ENCODE measurements at regions not wholly inside any gene's neighbourhood (a gene's known extent, or its start where the extent isn't known, plus 50 kb on each side); places are given as distances from the start of the nearest gene placed in this dataset.

DNA sequence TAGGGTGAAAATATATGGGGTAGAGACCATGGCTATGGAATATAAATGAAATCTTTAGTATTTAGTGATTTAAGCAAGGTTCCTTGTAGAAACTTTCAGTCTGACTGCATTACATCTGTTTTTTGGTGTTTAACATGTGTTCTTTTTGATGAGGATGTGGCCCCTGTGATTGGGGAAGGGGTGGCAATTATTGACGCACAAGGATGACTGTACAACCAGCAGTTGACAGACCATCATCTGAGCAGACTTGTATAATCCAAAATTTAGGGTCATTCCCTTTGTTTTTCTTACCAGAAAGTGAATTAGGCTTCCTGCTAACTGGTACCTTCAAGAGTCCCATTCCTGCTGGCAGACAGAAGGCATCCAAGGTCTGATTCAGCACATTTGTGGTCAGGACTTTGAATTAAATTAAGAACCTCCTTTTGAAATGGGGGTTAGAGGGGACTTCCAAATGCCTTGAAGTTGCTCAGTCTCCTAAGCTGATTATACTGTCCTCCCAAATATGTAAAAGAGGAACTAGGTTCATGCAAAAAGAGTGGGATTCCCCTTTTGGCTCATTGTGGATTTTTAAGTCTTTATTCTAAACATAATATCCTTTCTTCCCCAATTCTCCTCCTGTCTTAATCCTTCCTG is 112.4 kb upstream of the CXCL13 start:
- H3K27me3 Mint-ChIP-seq = peaks cover 8 to 27% of the 10 kb centered on the region in 2 donors
- no peaks in the 10 kb centered on the region for H3K9me3 ChIP-seq (ENCODE audit: low read length)
- no peaks in the 10 kb centered on the region for H3K4me1 Mint-ChIP-seq
- H3K4me1 ChIP-seq (ENCODE audit: insufficient read depth, low read length) = no peaks in the 10 kb centered on the region
- H3K36me3 Mint-ChIP-seq = no peaks in the 10 kb centered on the region
- no peak for DNase-seq
- H3K36me3 ChIP-seq (ENCODE audit: insufficient read depth, low read length) = no peaks in the 10 kb centered on the region
- no peak overlapping the region for H3K27ac ChIP-seq (ENCODE audit: low read depth, low read length)
- H3K4me3 ChIP-seq (ENCODE audit: low read length) = no peak overlapping the region
- H3K27me3 ChIP-seq (ENCODE audit: insufficient read depth, low read length, poor library complexity, severe bottlenecking) = no peaks in the 10 kb centered on the region
- H3K27ac Mint-ChIP-seq = no peak overlapping the region
- no peaks in the 10 kb centered on the region for H3K9me3 Mint-ChIP-seq
- CTCF ChIA-PET = no interaction called here
- H3K4me3 Mint-ChIP-seq = no peak overlapping the region
- POLR2A ChIA-PET = no interaction called here

- Mint-ChIP-seq H3K9me3 (no peaks in the 10 kb centered on the region), H3K4me3 (no peak overlapping the region), H3K27ac (no peak overlapping the region), H3K4me1 (no peaks in the 10 kb centered on the region), H3K36me3 (no peaks in the 10 kb centered on the region), H3K27me3 (peaks cover 6 to 27% of the 10 kb centered on the region in 2 donors)
- no peaks in the 10 kb centered on the region for H3K27me3 ChIP-seq (ENCODE audit: insufficient read depth, low read length, poor library complexity, severe bottlenecking)
- no peaks in the 10 kb centered on the region for H3K36me3 ChIP-seq (ENCODE audit: insufficient read depth, low read length)
- H3K4me1 ChIP-seq (ENCODE audit: insufficient read depth, low read length) = no peaks in the 10 kb centered on the region
- POLR2A ChIA-PET = no interaction called here
- DNase-seq = no peak
- H3K4me3 ChIP-seq (ENCODE audit: low read length) = no peak overlapping the region
- H3K27ac ChIP-seq (ENCODE audit: low read depth, low read length) = no peak overlapping the region
- CTCF ChIA-PET = no interaction called here
- no peaks in the 10 kb centered on the region for H3K9me3 ChIP-seq (ENCODE audit: low read length)
Observed at GRCh38 chr4:77493829-77494551, 111.6 kb upstream of the CXCL13 start.

- no peak for DNase-seq
- Histone ChIP-seq H3K36me3 (ENCODE audit: insufficient read depth, low read length) (no peaks in the 10 kb centered on the region), H3K27ac (ENCODE audit: low read depth, low read length) (no peak overlapping the region), H3K4me1 (ENCODE audit: insufficient read depth, low read length) (no peaks in the 10 kb centered on the region), H3K9me3 (ENCODE audit: low read length) (no peaks in the 10 kb centered on the region), H3K27me3 (ENCODE audit: insufficient read depth, low read length, poor library complexity, severe bottlenecking) (no peaks in the 10 kb centered on the region), H3K4me3 (ENCODE audit: low read length) (no peak overlapping the region)
- CTCF ChIA-PET = no interaction called here
- POLR2A ChIA-PET = no interaction called here
- no peaks in the 10 kb centered on the region for H3K9me3 Mint-ChIP-seq
- H3K27me3 Mint-ChIP-seq = peaks cover 4 to 12% of the 10 kb centered on the region in 2 donors
- H3K4me3 Mint-ChIP-seq = no peak overlapping the region
- H3K27ac Mint-ChIP-seq = no peak overlapping the region
- H3K4me1 Mint-ChIP-seq = no peaks in the 10 kb centered on the region
- no peaks in the 10 kb centered on the region for H3K36me3 Mint-ChIP-seq
Observed at GRCh38 chr4:77496457-77496856, 109.2 kb upstream of the CXCL13 start.

- ChIA-PET POLR2A (no interaction called here), CTCF (no interaction called here)
- no peaks in the 10 kb centered on the region for H3K36me3 Mint-ChIP-seq
- H3K27me3 Mint-ChIP-seq = peaks cover 0 to 2% of the 10 kb centered on the region in 2 donors
- H3K4me1 Mint-ChIP-seq = no peaks in the 10 kb centered on the region
- Histone ChIP-seq H3K4me1 (ENCODE audit: insufficient read depth, low read length) (no peaks in the 10 kb centered on the region), H3K4me3 (ENCODE audit: low read length) (no peak overlapping the region), H3K27ac (ENCODE audit: low read depth, low read length) (no peak overlapping the region), H3K36me3 (ENCODE audit: insufficient read depth, low read length) (no peaks in the 10 kb centered on the region), H3K27me3 (ENCODE audit: insufficient read depth, low read length, poor library complexity, severe bottlenecking) (no peaks in the 10 kb centered on the region), H3K9me3 (ENCODE audit: low read length) (no peaks in the 10 kb centered on the region)
- no peaks in the 10 kb centered on the region for H3K9me3 Mint-ChIP-seq
- no peak for DNase-seq
- no peak overlapping the region for H3K4me3 Mint-ChIP-seq
- H3K27ac Mint-ChIP-seq = no peak overlapping the region
Observed at GRCh38 chr4:77500801-77501200, 104.8 kb upstream of the CXCL13 start.

- H3K9me3 Mint-ChIP-seq = no peaks in the 10 kb centered on the region
- Histone ChIP-seq H3K4me3 (ENCODE audit: low read length) (no peak overlapping the region), H3K4me1 (ENCODE audit: insufficient read depth, low read length) (no peaks in the 10 kb centered on the region), H3K27me3 (ENCODE audit: insufficient read depth, low read length, poor library complexity, severe bottlenecking) (no peaks in the 10 kb centered on the region), H3K27ac (ENCODE audit: low read depth, low read length) (no peak overlapping the region), H3K36me3 (ENCODE audit: insufficient read depth, low read length) (no peaks in the 10 kb centered on the region), H3K9me3 (ENCODE audit: low read length) (no peaks in the 10 kb centered on the region)
- no peak for DNase-seq
- ChIA-PET POLR2A (no interaction called here), CTCF (no interaction called here)
- H3K27me3 Mint-ChIP-seq = peaks cover 0 to 2% of the 10 kb centered on the region in 2 donors
- no peak overlapping the region for H3K27ac Mint-ChIP-seq
- no peaks in the 10 kb centered on the region for H3K36me3 Mint-ChIP-seq
- H3K4me3 Mint-ChIP-seq = no peak overlapping the region
- H3K4me1 Mint-ChIP-seq = no peaks in the 10 kb centered on the region
Observed at GRCh38 chr4:77501240-77501639, 104.4 kb upstream of the CXCL13 start.

DNA sequence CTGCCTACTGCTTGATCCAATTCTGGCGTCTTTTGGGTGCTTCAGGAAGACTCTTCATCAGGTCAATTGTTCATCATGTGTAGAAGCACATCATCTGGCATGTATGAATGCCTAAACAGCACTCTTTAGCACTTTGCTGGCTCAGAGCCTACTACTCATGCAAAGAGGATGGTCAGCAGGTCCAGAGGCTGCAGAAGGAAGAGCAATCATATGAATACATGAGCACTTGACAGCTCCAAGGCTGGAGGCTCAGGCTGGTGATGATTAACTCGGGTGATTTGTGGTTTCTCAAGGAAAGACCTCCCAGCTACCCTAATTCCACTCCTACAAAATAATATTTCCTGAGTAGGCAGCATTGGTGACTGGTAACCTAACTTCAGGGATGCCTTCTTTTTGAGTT is 103.8 kb upstream of the CXCL13 start:
- ChIA-PET CTCF (no interaction called here), POLR2A (no interaction called here)
- Histone ChIP-seq H3K27ac (ENCODE audit: low read depth, low read length) (no peak overlapping the region), H3K27me3 (ENCODE audit: insufficient read depth, low read length, poor library complexity, severe bottlenecking) (no peaks in the 10 kb centered on the region), H3K4me3 (ENCODE audit: low read length) (no peak overlapping the region), H3K4me1 (ENCODE audit: insufficient read depth, low read length) (no peaks in the 10 kb centered on the region), H3K36me3 (ENCODE audit: insufficient read depth, low read length) (no peaks in the 10 kb centered on the region), H3K9me3 (ENCODE audit: low read length) (no peaks in the 10 kb centered on the region)
- no peaks in the 10 kb centered on the region for H3K9me3 Mint-ChIP-seq
- H3K36me3 Mint-ChIP-seq = no peaks in the 10 kb centered on the region
- H3K4me1 Mint-ChIP-seq = no peaks in the 10 kb centered on the region
- H3K4me3 Mint-ChIP-seq = no peak overlapping the region
- no peak overlapping the region for H3K27ac Mint-ChIP-seq
- peaks cover 0 to 4% of the 10 kb centered on the region in 2 donors for H3K27me3 Mint-ChIP-seq
- DNase-seq = no peak

GRCh38 chr4:77504407-77504806 is 101.2 kb upstream of the CXCL13 start:
- Histone ChIP-seq H3K9me3 (ENCODE audit: low read length) (no peaks in the 10 kb centered on the region), H3K36me3 (ENCODE audit: insufficient read depth, low read length) (no peaks in the 10 kb centered on the region), H3K27ac (ENCODE audit: low read depth, low read length) (no peak overlapping the region), H3K4me3 (ENCODE audit: low read length) (no peak overlapping the region), H3K4me1 (ENCODE audit: insufficient read depth, low read length) (no peaks in the 10 kb centered on the region), H3K27me3 (ENCODE audit: insufficient read depth, low read length, poor library complexity, severe bottlenecking) (no peaks in the 10 kb centered on the region)
- H3K4me1 Mint-ChIP-seq = no peaks in the 10 kb centered on the region
- ChIA-PET POLR2A (no interaction called here), CTCF (interaction anchor here (1.5 kb wide), 1 partner anchor 13 kb away, joined by 4 read pairs; no protein-coding TSS in a partner anchor)
- no peak for DNase-seq
- peaks cover 0 to 2% of the 10 kb centered on the region in 2 donors for H3K27me3 Mint-ChIP-seq
- no peaks in the 10 kb centered on the region for H3K9me3 Mint-ChIP-seq
- H3K4me3 Mint-ChIP-seq = no peak overlapping the region
- no peak overlapping the region for H3K27ac Mint-ChIP-seq
- H3K36me3 Mint-ChIP-seq = no peaks in the 10 kb centered on the region

DNA sequence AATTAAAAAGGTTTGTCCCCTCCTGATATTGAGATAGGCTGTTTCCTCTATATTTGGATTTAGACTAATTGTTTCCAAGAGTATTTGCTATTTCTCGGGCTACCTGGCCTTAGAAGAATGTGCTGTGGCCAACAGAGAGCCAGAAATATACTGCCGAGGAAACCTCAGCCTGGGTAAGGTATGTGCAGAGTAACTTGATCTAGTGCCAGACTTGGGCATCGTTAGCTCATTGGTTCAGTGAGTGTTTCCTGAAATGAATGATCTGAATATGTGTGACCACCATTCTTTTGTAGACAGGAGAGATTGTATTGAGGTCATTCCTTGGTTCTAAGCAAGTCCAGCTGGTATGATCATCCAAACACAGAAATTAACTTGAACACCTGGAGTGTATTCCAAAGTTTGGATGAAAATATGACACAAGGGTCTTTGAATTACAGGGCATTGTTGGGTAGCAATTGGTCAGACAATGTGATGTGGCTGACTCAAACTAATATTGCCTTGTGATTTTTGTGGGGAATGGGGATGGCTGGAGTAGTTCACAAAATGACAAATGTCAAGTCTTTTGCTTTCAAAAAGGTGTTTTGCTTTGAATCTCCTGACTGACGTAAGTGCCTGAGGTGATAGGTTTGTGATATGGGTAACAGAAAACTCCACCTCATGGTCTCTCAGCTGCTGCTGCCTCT is 100.2 kb upstream of the CXCL13 start:
- H3K4me3 ChIP-seq (ENCODE audit: low read length) = no peak overlapping the region
- H3K4me1 Mint-ChIP-seq = no peaks in the 10 kb centered on the region
- ChIA-PET CTCF (interaction anchor here (1.5 kb wide), 1 partner anchor 14 kb away, joined by 4 read pairs; no protein-coding TSS in a partner anchor), POLR2A (no interaction called here)
- H3K27ac Mint-ChIP-seq = no peak overlapping the region
- H3K27ac ChIP-seq (ENCODE audit: low read depth, low read length) = no peak overlapping the region
- no peaks in the 10 kb centered on the region for H3K27me3 ChIP-seq (ENCODE audit: insufficient read depth, low read length, poor library complexity, severe bottlenecking)
- no peaks in the 10 kb centered on the region for H3K36me3 Mint-ChIP-seq
- H3K9me3 Mint-ChIP-seq = no peaks in the 10 kb centered on the region
- no peak for DNase-seq
- H3K4me3 Mint-ChIP-seq = no peak overlapping the region
- H3K36me3 ChIP-seq (ENCODE audit: insufficient read depth, low read length) = no peaks in the 10 kb centered on the region
- no peaks in the 10 kb centered on the region for H3K4me1 ChIP-seq (ENCODE audit: insufficient read depth, low read length)
- H3K27me3 Mint-ChIP-seq = peaks cover 0 to 2% of the 10 kb centered on the region in 2 donors
- no peaks in the 10 kb centered on the region for H3K9me3 ChIP-seq (ENCODE audit: low read length)
